Lower leg skin (tissue), 3 donors: ENCODE measurements at regions not wholly inside any gene's neighbourhood (a gene's known extent, or its start where the extent isn't known, plus 50 kb on each side); places are given as distances from the start of the nearest gene placed in this dataset.

Experiments
- CTCF ChIP-seq, 3 donors: fragments of 450-650 bp; IDR thresholded peaks; one replicate each; pipeline ENCODE4 v1.5.1; 2016; ENCODE audit warnings: antibody characterized with exemption in 3 of 3, mild to moderate bottlenecking in 3 of 3, moderate library complexity in 2 of 3
- POLR2A ChIP-seq, 2 donors: fragments of 450-650 bp; IDR thresholded peaks; one replicate each; pipeline ENCODE4 v1.6.1; 2016 to 2017; ENCODE audit warnings: antibody characterized with exemption in 2 of 2, mild to moderate bottlenecking in 1 of 2, moderate library complexity in 1 of 2

- TF ChIP-seq CTCF (IDR thresholded peaks at IDR 0.05) (no peak), POLR2A (IDR thresholded peaks at IDR 0.05) (no peak)
Measured at GRCh38 chr10:2012209-2012608, 274.9 kb upstream of the ADARB2 start.
